ENCODE measurements at regions not wholly inside any gene's neighbourhood (a gene's known extent, or its start where the extent isn't known, plus 50 kb on each side); places are given as distances from the start of the nearest gene placed in this dataset.
"Not testable (repeated sequence)": the region's sequence is repeated elsewhere in the genome, so short reads cannot be mapped to it uniquely, and the experiment has no call there.

DNA sequence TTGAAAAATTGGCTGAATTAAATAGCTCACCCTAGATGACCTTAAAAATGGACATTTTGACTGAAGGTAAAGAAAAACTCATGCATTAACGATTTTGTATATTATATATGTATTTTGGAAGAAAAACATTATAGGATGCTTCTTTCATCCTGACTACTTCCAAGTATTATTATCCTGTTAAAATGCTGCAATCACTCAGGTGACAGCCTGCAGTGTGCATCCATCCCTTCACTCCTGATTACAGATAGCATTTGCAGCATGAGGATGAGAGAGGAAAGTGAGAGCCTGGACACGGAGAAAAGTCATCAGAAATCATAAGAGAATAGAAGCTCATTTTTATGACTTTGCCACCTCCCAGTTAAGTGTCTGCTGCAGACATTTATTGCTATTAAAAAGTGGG, 1055.6 kb downstream of the PCDH17 start:
- H3K9me3 Mint-ChIP-seq: peaks cover 0 to 15% (median 6%) of the 10 kb centered on the region in 8 donors
- no peak overlapping the region for H3K4me3 ChIP-seq (ENCODE audit: low read length in 2 of 2)
- no peaks in the 10 kb centered on the region for H3K36me3 ChIP-seq (ENCODE audit: insufficient read depth, low read length)
- POLR2A ChIA-PET (ENCODE audit: partially characterized antibody): no interaction called here
- DNase-seq: no peak
- no peak overlapping the region for H3K4me3 Mint-ChIP-seq
- H3K36me3 Mint-ChIP-seq: no peaks in the 10 kb centered on the region
- H3K27me3 ChIP-seq (ENCODE audit: insufficient read depth, low read length): no peaks in the 10 kb centered on the region
- H3K9me3 ChIP-seq (ENCODE audit: control insufficient read depth in 1 of 2, low read length in 2 of 2): no peaks in the 10 kb centered on the region
- intact Hi-C loops (cut with micrococcal nuclease): no loop called here
- no peak overlapping the region for H3K27ac Mint-ChIP-seq
- H3K27me3 Mint-ChIP-seq: no peaks in the 10 kb centered on the region
- H3K27ac ChIP-seq (ENCODE audit: low read depth, low read length): no peak overlapping the region
- H3K4me1 Mint-ChIP-seq: no peaks in the 10 kb centered on the region
- no peaks in the 10 kb centered on the region for H3K4me1 ChIP-seq (ENCODE audit: insufficient read depth, low read length)
- CTCF ChIA-PET (ENCODE audit: partially characterized antibody): no interaction called here

DNA sequence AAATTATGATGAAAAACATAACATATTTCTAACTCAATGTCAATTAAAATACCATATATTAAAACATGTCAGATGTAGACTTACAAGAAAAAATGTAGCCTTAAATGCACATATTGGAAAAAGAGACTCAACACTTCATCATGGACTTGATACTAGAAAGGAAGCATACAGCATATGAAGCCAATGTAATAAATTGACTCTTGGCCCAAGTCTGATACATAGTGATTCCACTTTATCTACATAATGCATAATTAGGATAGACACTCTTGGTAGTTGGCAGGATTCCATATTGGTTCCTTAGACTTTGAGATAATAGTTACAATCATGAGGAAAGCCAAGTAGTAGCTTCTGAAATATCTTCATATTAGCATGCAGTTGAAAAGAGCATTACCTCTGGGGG, 1067.0 kb downstream of the PCDH17 start:
- CTCF ChIA-PET (ENCODE audit: partially characterized antibody): no interaction called here
- Mint-ChIP-seq H3K27ac (no peak overlapping the region), H3K4me1 (no peaks in the 10 kb centered on the region)

DNA sequence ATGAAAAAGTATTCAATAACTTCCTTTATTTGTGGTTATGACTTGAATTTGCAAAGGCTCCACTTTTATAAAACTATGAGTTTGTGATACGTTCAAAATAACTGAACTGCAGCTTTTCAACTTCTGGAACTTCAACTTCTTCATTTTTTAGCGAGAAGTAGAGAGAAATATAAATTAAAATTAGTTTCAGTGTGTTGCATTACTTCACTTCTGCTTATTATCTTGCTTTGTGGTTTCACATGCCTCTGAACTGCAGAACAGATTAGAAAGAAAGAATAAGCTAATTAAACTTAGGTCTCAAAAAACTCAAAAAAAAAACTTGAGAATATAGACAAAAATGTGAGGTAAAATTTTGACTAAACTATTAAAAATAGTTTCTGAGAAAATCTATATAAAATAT, 1073.4 kb downstream of the PCDH17 start:
- Mint-ChIP-seq H3K27me3 (no peaks in the 10 kb centered on the region), H3K27ac (no peak overlapping the region), H3K9me3 (peaks cover 2 to 14% (median 4%) of the 10 kb centered on the region in 8 donors), H3K4me1 (no peaks in the 10 kb centered on the region), H3K36me3 (no peaks in the 10 kb centered on the region), H3K4me3 (no peak overlapping the region)
- Histone ChIP-seq H3K36me3 (ENCODE audit: insufficient read depth, low read length) (no peaks in the 10 kb centered on the region), H3K9me3 (ENCODE audit: control insufficient read depth in 1 of 2, low read length in 2 of 2) (peaks cover 0 to 5% of the 10 kb centered on the region in 2 donors), H3K4me3 (ENCODE audit: low read length in 2 of 2) (no peak overlapping the region), H3K4me1 (ENCODE audit: insufficient read depth, low read length) (no peaks in the 10 kb centered on the region), H3K27ac (ENCODE audit: low read depth, low read length) (no peak overlapping the region), H3K27me3 (ENCODE audit: insufficient read depth, low read length) (no peaks in the 10 kb centered on the region)
- ChIA-PET POLR2A (ENCODE audit: partially characterized antibody) (no interaction called here), CTCF (ENCODE audit: partially characterized antibody) (no interaction called here)
- no peak for DNase-seq
- intact Hi-C loops (cut with micrococcal nuclease): no loop called here

More for the DNA sequence above, 1067.0 kb downstream of the PCDH17 start:
- no peaks in the 10 kb centered on the region for H3K36me3 ChIP-seq (ENCODE audit: insufficient read depth, low read length)
- intact Hi-C loops (cut with micrococcal nuclease): no loop called here
- no peaks in the 10 kb centered on the region for H3K27me3 ChIP-seq (ENCODE audit: insufficient read depth, low read length)
- Mint-ChIP-seq H3K9me3 (peaks cover 0 to 15% (median 8%) of the 10 kb centered on the region in 8 donors), H3K27me3 (no peaks in the 10 kb centered on the region), H3K4me3 (no peak overlapping the region), H3K36me3 (no peaks in the 10 kb centered on the region)
- DNase-seq: no peak
- H3K4me3 ChIP-seq (ENCODE audit: low read length in 2 of 2): no peak overlapping the region
- no peaks in the 10 kb centered on the region for H3K9me3 ChIP-seq (ENCODE audit: control insufficient read depth in 1 of 2, low read length in 2 of 2)
- H3K4me1 ChIP-seq (ENCODE audit: insufficient read depth, low read length): no peaks in the 10 kb centered on the region
- no peak overlapping the region for H3K27ac ChIP-seq (ENCODE audit: low read depth, low read length)
- POLR2A ChIA-PET (ENCODE audit: partially characterized antibody): no interaction called here

DNA sequence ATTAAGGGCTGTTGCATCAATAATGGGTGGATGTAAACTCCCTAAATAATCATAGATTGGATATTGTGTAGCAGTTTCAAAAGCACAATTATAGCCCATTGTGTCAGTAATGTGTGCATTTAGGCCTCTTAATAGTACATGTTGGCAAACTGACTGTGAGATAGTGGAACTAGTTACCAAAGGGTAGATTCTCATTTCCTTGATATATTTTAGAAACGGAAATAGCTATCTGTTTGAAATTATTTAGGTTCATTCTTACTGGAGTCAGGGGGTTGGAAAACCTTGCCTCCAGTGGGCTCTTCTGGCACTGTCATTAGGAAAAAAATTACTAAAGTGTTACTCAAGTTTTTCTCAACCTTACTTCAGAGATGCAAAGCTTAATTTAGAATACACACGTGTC, 1074.9 kb downstream of the PCDH17 start:
- Histone ChIP-seq H3K36me3 (ENCODE audit: insufficient read depth, low read length) (no peaks in the 10 kb centered on the region), H3K27ac (ENCODE audit: low read depth, low read length) (no peak overlapping the region), H3K4me3 (ENCODE audit: low read length in 2 of 2) (no peak overlapping the region), H3K27me3 (ENCODE audit: insufficient read depth, low read length) (no peaks in the 10 kb centered on the region), H3K9me3 (ENCODE audit: control insufficient read depth in 1 of 2, low read length in 2 of 2) (peaks cover 0 to 5% of the 10 kb centered on the region in 2 donors), H3K4me1 (ENCODE audit: insufficient read depth, low read length) (no peaks in the 10 kb centered on the region)
- peaks cover 0 to 17% (median 7%) of the 10 kb centered on the region in 8 donors for H3K9me3 Mint-ChIP-seq
- DNase-seq: no peak
- intact Hi-C loops (cut with micrococcal nuclease): no loop called here
- no peaks in the 10 kb centered on the region for H3K4me1 Mint-ChIP-seq
- ChIA-PET POLR2A (ENCODE audit: partially characterized antibody) (no interaction called here), CTCF (ENCODE audit: partially characterized antibody) (no interaction called here)
- H3K36me3 Mint-ChIP-seq: no peaks in the 10 kb centered on the region
- no peak overlapping the region for H3K4me3 Mint-ChIP-seq
- no peaks in the 10 kb centered on the region for H3K27me3 Mint-ChIP-seq
- H3K27ac Mint-ChIP-seq: no peak overlapping the region

DNA sequence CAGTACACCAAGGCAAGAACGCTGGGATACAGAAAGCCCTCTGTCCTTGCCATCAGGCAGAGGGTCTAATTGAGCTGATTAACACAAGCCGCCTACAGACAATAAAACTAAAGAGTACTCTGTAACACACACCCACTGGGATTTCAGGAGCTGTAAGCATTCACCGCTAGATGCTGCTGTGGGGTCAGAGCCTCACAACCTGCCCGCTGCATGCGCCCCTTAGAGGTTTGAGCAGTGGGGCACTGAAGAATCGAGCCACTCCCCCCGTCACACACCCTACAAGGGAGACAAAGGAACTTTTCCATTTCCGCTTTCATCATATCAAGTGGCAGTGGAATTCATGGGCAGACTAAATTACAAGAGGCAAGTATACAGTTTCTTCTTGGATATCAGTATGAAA, 1080.6 kb downstream of the PCDH17 start:
- no peaks in the 10 kb centered on the region for H3K4me1 ChIP-seq (ENCODE audit: insufficient read depth, low read length)
- H3K4me3 ChIP-seq (ENCODE audit: low read length in 2 of 2): no peak overlapping the region
- Mint-ChIP-seq H3K4me3 (no peak overlapping the region), H3K36me3 (no peaks in the 10 kb centered on the region), H3K9me3 (peaks cover 0 to 21% (median 10%) of the 10 kb centered on the region in 8 donors), H3K4me1 (no peaks in the 10 kb centered on the region), H3K27ac (no peak overlapping the region), H3K27me3 (no peaks in the 10 kb centered on the region)
- no peak for DNase-seq
- POLR2A ChIA-PET (ENCODE audit: partially characterized antibody): no interaction called here
- peaks cover 0 to 3% of the 10 kb centered on the region in 2 donors for H3K9me3 ChIP-seq (ENCODE audit: control insufficient read depth in 1 of 2, low read length in 2 of 2)
- CTCF ChIA-PET (ENCODE audit: partially characterized antibody): no interaction called here
- no peak overlapping the region for H3K27ac ChIP-seq (ENCODE audit: low read depth, low read length)
- no peaks in the 10 kb centered on the region for H3K36me3 ChIP-seq (ENCODE audit: insufficient read depth, low read length)
- intact Hi-C loops (cut with micrococcal nuclease): no loop called here
- no peaks in the 10 kb centered on the region for H3K27me3 ChIP-seq (ENCODE audit: insufficient read depth, low read length)

DNA sequence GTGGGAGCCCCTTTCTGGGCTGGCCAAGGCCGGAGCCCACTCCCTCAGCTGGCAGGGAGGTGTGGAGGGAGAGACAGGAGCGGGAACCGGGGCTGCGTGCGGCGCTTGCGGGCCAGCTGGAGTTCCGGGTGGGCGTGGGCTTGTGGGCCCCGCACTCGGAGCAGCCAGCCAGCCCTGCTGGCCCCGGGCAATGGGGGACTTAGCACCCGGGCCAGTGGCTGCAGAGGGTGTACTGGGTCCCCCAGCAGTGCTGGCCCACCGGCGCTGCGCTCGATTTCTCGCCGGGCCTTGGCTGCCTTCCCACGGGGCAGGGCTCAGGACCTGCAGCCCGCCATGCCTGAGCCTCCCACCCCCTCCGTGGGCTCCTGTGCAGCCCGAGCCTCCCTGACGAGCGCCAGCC, 1082.5 kb downstream of the PCDH17 start:
- H3K9me3 ChIP-seq (ENCODE audit: control insufficient read depth in 1 of 2, low read length in 2 of 2); H3K27me3 ChIP-seq (ENCODE audit: insufficient read depth, low read length); DNase-seq; H3K36me3 Mint-ChIP-seq; H3K27ac Mint-ChIP-seq; POLR2A ChIA-PET (ENCODE audit: partially characterized antibody); H3K4me1 Mint-ChIP-seq; H3K4me3 ChIP-seq (ENCODE audit: low read length in 2 of 2); H3K4me1 ChIP-seq (ENCODE audit: insufficient read depth, low read length); H3K27me3 Mint-ChIP-seq; H3K27ac ChIP-seq (ENCODE audit: low read depth, low read length); CTCF ChIA-PET (ENCODE audit: partially characterized antibody); H3K36me3 ChIP-seq (ENCODE audit: insufficient read depth, low read length); H3K4me3 Mint-ChIP-seq; intact Hi-C loops (cut with micrococcal nuclease): not testable (repeated sequence)
- peaks cover 0 to 21% (median 11%) of the 10 kb centered on the region in 8 donors for H3K9me3 Mint-ChIP-seq

DNA sequence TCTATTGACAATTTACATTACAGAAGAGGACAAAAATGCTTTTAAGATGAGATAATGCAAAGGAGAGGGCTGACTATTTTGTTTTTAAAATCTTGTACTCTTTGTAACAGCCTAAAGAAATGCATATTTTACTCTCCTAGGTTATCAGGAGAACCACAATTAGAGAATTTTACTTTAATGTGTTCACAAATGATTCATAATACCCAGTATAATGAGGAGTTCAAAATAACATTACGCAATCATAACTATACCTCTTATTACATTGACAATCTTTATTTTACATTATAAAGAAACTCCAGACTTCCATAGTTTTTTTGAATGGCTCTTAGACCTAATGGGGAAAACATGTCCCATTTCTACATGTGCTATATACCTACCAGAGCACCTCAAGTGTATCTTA, 1089.7 kb downstream of the PCDH17 start:
- DNase-seq: no peak
- Mint-ChIP-seq H3K27me3 (no peaks in the 10 kb centered on the region), H3K27ac (no peak overlapping the region), H3K36me3 (no peaks in the 10 kb centered on the region), H3K4me3 (no peak overlapping the region), H3K9me3 (peaks cover 0 to 9% (median 4%) of the 10 kb centered on the region in 8 donors), H3K4me1 (no peaks in the 10 kb centered on the region)
- ChIA-PET CTCF (ENCODE audit: partially characterized antibody) (no interaction called here), POLR2A (ENCODE audit: partially characterized antibody) (no interaction called here)
- Histone ChIP-seq H3K27ac (ENCODE audit: low read depth, low read length) (no peak overlapping the region), H3K4me1 (ENCODE audit: insufficient read depth, low read length) (no peaks in the 10 kb centered on the region), H3K36me3 (ENCODE audit: insufficient read depth, low read length) (no peaks in the 10 kb centered on the region), H3K4me3 (ENCODE audit: low read length in 2 of 2) (no peak overlapping the region), H3K27me3 (ENCODE audit: insufficient read depth, low read length) (no peaks in the 10 kb centered on the region), H3K9me3 (ENCODE audit: control insufficient read depth in 1 of 2, low read length in 2 of 2) (no peaks in the 10 kb centered on the region)
- intact Hi-C loops (cut with micrococcal nuclease): no loop called here

DNA sequence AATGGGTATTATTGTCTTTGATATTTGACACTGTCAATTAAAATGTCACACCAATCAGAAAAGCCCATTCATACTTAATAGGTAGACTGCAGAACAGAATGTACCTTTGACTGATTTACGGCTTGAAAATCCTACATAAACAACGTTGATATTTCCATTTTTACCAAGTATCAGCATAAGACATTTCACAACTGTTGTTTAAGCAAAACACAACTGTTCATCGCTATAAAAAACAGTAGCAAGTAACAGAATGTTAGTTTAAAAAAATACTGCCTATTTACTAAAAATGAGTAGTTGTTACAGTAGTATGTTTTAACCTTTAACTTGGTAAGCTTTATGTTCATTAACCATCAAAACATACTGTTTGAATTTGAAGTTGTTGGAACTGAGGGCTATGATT, 1096.6 kb downstream of the PCDH17 start:
- ChIA-PET POLR2A (ENCODE audit: partially characterized antibody) (no interaction called here), CTCF (ENCODE audit: partially characterized antibody) (no interaction called here)
- H3K27me3 ChIP-seq (ENCODE audit: insufficient read depth, low read length): no peaks in the 10 kb centered on the region
- H3K36me3 ChIP-seq (ENCODE audit: insufficient read depth, low read length): no peaks in the 10 kb centered on the region
- Mint-ChIP-seq H3K4me3 (no peak overlapping the region), H3K4me1 (no peaks in the 10 kb centered on the region), H3K9me3 (peaks cover 0 to 6% (median 3%) of the 10 kb centered on the region in 8 donors), H3K36me3 (no peaks in the 10 kb centered on the region), H3K27me3 (no peaks in the 10 kb centered on the region), H3K27ac (no peak overlapping the region)
- H3K4me3 ChIP-seq (ENCODE audit: low read length in 2 of 2): no peak overlapping the region
- H3K27ac ChIP-seq (ENCODE audit: low read depth, low read length): no peak overlapping the region
- H3K4me1 ChIP-seq (ENCODE audit: insufficient read depth, low read length): no peaks in the 10 kb centered on the region
- DNase-seq: no peak
- no peaks in the 10 kb centered on the region for H3K9me3 ChIP-seq (ENCODE audit: control insufficient read depth in 1 of 2, low read length in 2 of 2)
- intact Hi-C loops (cut with micrococcal nuclease): no loop called here

Data from CD4-positive, alpha-beta memory T cell (primary cell).